Retinal pigment epithelial cell (primary cell): ENCODE measurements at regions not wholly inside any gene's neighbourhood (a gene's known extent, or its start where the extent isn't known, plus 50 kb on each side); places are given as distances from the start of the nearest gene placed in this dataset.

Source experiments
- DNase-seq: peaks from one replicate; pipeline ENCODE4 v3.0.0-alpha.2; 2010; ENCODE audit warnings: low read depth
- H3K4me3 ChIP-seq: 2 replicates; pipeline ENCODE4 v1.5.1; 2011; ENCODE audit warnings: mild to moderate bottlenecking, low read length, control low read depth, moderate library complexity
- TF ChIP-seq, protein P1 (sequence below): conservative IDR thresholded peaks from 2 replicates; pipeline ENCODE4 v1.5.1; 2011; ENCODE audit warnings: low read depth, low read length, control low read depth, inconsistent platforms

- TF ChIP-seq, protein P1, sequence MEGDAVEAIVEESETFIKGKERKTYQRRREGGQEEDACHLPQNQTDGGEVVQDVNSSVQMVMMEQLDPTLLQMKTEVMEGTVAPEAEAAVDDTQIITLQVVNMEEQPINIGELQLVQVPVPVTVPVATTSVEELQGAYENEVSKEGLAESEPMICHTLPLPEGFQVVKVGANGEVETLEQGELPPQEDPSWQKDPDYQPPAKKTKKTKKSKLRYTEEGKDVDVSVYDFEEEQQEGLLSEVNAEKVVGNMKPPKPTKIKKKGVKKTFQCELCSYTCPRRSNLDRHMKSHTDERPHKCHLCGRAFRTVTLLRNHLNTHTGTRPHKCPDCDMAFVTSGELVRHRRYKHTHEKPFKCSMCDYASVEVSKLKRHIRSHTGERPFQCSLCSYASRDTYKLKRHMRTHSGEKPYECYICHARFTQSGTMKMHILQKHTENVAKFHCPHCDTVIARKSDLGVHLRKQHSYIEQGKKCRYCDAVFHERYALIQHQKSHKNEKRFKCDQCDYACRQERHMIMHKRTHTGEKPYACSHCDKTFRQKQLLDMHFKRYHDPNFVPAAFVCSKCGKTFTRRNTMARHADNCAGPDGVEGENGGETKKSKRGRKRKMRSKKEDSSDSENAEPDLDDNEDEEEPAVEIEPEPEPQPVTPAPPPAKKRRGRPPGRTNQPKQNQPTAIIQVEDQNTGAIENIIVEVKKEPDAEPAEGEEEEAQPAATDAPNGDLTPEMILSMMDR = no peak
- no peak overlapping the region for H3K4me3 ChIP-seq
- DNase-seq = no peak
Measured at GRCh38 chr4:117755438-117755837, 278.8 kb upstream of the NDST3 start.

DNA sequence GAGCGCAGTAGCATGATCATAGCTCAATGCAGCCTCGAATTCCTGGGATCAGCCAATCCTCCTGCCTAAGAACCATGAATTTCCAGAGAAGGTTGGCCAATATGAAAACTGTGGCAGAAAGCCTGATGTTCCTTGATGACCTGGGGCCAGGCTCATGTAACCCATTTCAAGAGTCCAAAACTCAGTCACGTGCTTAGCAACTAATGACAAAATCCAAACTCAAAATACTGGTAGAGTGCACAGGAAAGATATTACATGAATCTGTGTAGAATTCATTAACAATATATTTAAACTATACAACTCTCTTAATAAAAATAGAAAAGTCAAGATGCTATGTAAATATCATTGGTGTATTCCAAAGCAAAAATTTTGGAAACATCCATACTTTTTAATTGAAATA, 265.7 kb upstream of the NDST3 start:
- H3K4me3 ChIP-seq = no peak overlapping the region
- TF ChIP-seq, protein P1 = no peak
- DNase-seq = no peak

GRCh38 chr4:117770269-117771102, 263.8 kb upstream of the NDST3 start:
- TF ChIP-seq, protein P1 = no peak
- no peak overlapping the region for H3K4me3 ChIP-seq
- no peak for DNase-seq

GRCh38 chr4:117771647-117772337, 262.5 kb upstream of the NDST3 start:
- TF ChIP-seq, protein P1 = no peak
- H3K4me3 ChIP-seq = no peak overlapping the region
- no peak for DNase-seq

DNA sequence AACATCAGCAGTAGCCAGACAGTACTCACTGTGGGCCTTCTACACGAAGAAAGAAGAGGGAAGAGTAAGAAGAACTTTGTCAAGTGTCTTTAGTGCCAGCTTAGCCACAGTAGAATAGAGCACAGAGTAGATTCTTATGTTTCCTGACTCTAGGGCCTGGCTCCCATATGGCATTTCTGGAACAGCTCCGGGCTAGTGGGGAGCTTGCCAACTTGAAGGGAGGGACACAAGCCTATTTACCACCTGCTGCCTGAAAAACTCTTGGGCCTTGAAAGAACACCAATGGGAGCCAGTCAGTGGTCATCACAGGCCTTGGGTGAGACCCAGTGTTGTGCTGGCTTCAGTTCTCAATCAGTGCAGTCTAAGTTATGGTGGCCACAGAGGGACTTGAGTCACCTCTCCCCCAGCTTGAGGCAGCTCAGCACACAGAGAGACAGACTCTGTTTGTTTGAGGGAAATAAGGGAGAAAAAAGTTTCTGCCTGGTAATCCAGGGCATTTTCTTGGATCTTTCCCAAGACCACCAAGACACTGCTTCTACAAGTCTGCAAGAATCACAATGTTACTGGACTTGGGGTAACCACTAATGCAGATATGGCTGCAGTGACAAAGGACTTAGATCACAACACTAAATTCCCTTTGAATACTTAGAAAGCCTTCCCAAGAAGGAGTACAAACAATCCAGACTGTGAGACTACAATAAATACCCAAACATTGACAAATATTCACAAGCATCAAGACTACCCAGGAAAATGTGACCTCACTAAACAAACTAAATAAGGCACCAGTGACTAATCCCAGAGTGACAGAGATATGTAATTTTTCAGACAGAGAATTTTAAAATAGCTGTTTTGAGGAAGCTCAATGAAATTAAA, 261.0 kb upstream of the NDST3 start:
- TF ChIP-seq, protein P1 = no peak
- DNase-seq = no peak
- no peak overlapping the region for H3K4me3 ChIP-seq

DNA sequence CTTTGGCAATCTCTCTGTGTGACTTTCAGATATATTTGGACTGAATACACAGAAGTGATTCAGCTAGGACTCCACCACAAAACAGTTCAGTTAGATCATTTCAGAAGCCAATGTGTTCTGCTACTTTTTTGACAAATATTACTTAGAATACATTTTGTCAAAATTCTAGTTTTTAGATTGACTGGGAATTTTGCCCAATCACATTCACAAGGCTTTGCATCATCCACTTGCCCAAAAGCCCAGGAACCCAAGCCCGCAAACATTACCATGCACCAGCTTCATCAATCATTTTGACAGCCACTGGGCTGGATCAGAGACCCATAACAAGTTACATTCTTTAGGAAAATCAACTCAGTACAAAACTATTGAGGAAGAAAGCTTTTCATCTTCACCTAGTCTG, 256.6 kb upstream of the NDST3 start:
- TF ChIP-seq, protein P1 = no peak
- H3K4me3 ChIP-seq = no peak overlapping the region
- no peak for DNase-seq
